ENCODE measurements at regions not wholly inside any gene's neighbourhood (a gene's known extent, or its start where the extent isn't known, plus 50 kb on each side); places are given as distances from the start of the nearest gene placed in this dataset.
"Not testable (repeated sequence)": the region's sequence is repeated elsewhere in the genome, so short reads cannot be mapped to it uniquely, and the experiment has no call there.

GRCh38 chr11:98657711-98658110, 363.0 kb upstream of the CNTN5 start:
- H3K4me1 Mint-ChIP-seq, result no peaks in the 10 kb centered on the region
- ChIA-PET CTCF (no interaction called here), POLR2A (no interaction called here)
- peaks cover 6% of the 10 kb centered on the region for H3K9me3 Mint-ChIP-seq
- no peaks in the 10 kb centered on the region for H3K36me3 Mint-ChIP-seq (ENCODE audit: low read depth)
- H3K4me3 Mint-ChIP-seq, result no peak overlapping the region
- no peak overlapping the region for H3K27ac Mint-ChIP-seq
- no peaks in the 10 kb centered on the region for H3K27me3 Mint-ChIP-seq
- no peak for DNase-seq

GRCh38 chr11:98659431-98659830, 361.3 kb upstream of the CNTN5 start:
- ChIA-PET POLR2A (no interaction called here), CTCF (no interaction called here)
- H3K36me3 Mint-ChIP-seq (ENCODE audit: low read depth), result no peaks in the 10 kb centered on the region
- H3K27ac Mint-ChIP-seq, result no peak overlapping the region
- H3K4me1 Mint-ChIP-seq, result no peaks in the 10 kb centered on the region
- no peak for DNase-seq
- no peak overlapping the region for H3K4me3 Mint-ChIP-seq
- H3K9me3 Mint-ChIP-seq, result peaks cover 5% of the 10 kb centered on the region
- no peaks in the 10 kb centered on the region for H3K27me3 Mint-ChIP-seq

GRCh38 chr11:98674390-98674789, 346.4 kb upstream of the CNTN5 start:
- H3K4me1 Mint-ChIP-seq, result no peaks in the 10 kb centered on the region

GRCh38 chr11:98679673-98680072, 341.1 kb upstream of the CNTN5 start:
- ChIA-PET CTCF (no interaction called here), POLR2A (no interaction called here)
- H3K9me3 Mint-ChIP-seq, result peaks cover 10% of the 10 kb centered on the region
- no peaks in the 10 kb centered on the region for H3K36me3 Mint-ChIP-seq (ENCODE audit: low read depth)
- no peak overlapping the region for H3K4me3 Mint-ChIP-seq
- no peaks in the 10 kb centered on the region for H3K27me3 Mint-ChIP-seq
- no peak for DNase-seq
- no peak overlapping the region for H3K27ac Mint-ChIP-seq
- H3K4me1 Mint-ChIP-seq, result no peaks in the 10 kb centered on the region

More at GRCh38 chr11:98674390-98674789, 346.4 kb upstream of the CNTN5 start:
- DNase-seq, result no peak
- H3K27me3 Mint-ChIP-seq, result no peaks in the 10 kb centered on the region
- no peaks in the 10 kb centered on the region for H3K36me3 Mint-ChIP-seq (ENCODE audit: low read depth)
- CTCF ChIA-PET, result no interaction called here
- H3K27ac Mint-ChIP-seq, result no peak overlapping the region
- H3K9me3 Mint-ChIP-seq, result peaks cover 4% of the 10 kb centered on the region
- POLR2A ChIA-PET, result no interaction called here
- H3K4me3 Mint-ChIP-seq, result no peak overlapping the region

- DNase-seq, result no peak
- no peaks in the 10 kb centered on the region for H3K36me3 Mint-ChIP-seq (ENCODE audit: low read depth)
- H3K4me1 Mint-ChIP-seq, result no peaks in the 10 kb centered on the region
- CTCF ChIA-PET, result no interaction called here
- H3K4me3 Mint-ChIP-seq, result no peak overlapping the region
- POLR2A ChIA-PET, result no interaction called here
- peaks cover 5% of the 10 kb centered on the region for H3K9me3 Mint-ChIP-seq
- H3K27ac Mint-ChIP-seq, result no peak overlapping the region
- H3K27me3 Mint-ChIP-seq, result no peaks in the 10 kb centered on the region
Measured at GRCh38 chr11:98701541-98701940, 319.2 kb upstream of the CNTN5 start.

- Mint-ChIP-seq H3K9me3 (peaks cover 5% of the 10 kb centered on the region), H3K36me3 (ENCODE audit: low read depth) (no peaks in the 10 kb centered on the region)
- CTCF ChIA-PET, result interaction anchor here (0.6 kb wide), 1 partner anchor 270 kb away, joined by 3 read pairs; no protein-coding TSS in a partner anchor
Measured at GRCh38 chr11:98703779-98704556, 316.8 kb upstream of the CNTN5 start.

GRCh38 chr11:98710026-98710425, 310.7 kb upstream of the CNTN5 start:
- Mint-ChIP-seq H3K36me3 (ENCODE audit: low read depth) (no peaks in the 10 kb centered on the region), H3K27me3 (no peaks in the 10 kb centered on the region), H3K27ac (no peak overlapping the region), H3K4me1 (no peaks in the 10 kb centered on the region), H3K4me3 (no peak overlapping the region), H3K9me3 (peaks cover 4% of the 10 kb centered on the region)
- ChIA-PET CTCF (no interaction called here), POLR2A (no interaction called here)
- no peak for DNase-seq

More at GRCh38 chr11:98703779-98704556, 316.8 kb upstream of the CNTN5 start:
- no peak overlapping the region for H3K27ac Mint-ChIP-seq
- H3K4me3 Mint-ChIP-seq, result no peak overlapping the region
- no peaks in the 10 kb centered on the region for H3K27me3 Mint-ChIP-seq
- POLR2A ChIA-PET, result no interaction called here
- no peak for DNase-seq
- H3K4me1 Mint-ChIP-seq, result no peaks in the 10 kb centered on the region

GRCh38 chr11:98710986-98711385, 309.8 kb upstream of the CNTN5 start:
- H3K4me1 Mint-ChIP-seq, result no peaks in the 10 kb centered on the region
- no peak overlapping the region for H3K4me3 Mint-ChIP-seq
- no peaks in the 10 kb centered on the region for H3K36me3 Mint-ChIP-seq (ENCODE audit: low read depth)
- peaks cover 10% of the 10 kb centered on the region for H3K9me3 Mint-ChIP-seq
- H3K27ac Mint-ChIP-seq, result no peak overlapping the region
- ChIA-PET POLR2A (no interaction called here), CTCF (no interaction called here)
- H3K27me3 Mint-ChIP-seq, result no peaks in the 10 kb centered on the region
- no peak for DNase-seq

- H3K36me3 Mint-ChIP-seq (ENCODE audit: low read depth), result no peaks in the 10 kb centered on the region
- ChIA-PET CTCF (interaction anchor here (0.6 kb wide), 1 partner anchor 514 kb away, joined by 5 read pairs; no protein-coding TSS in a partner anchor), POLR2A (no interaction called here)
- H3K4me1 Mint-ChIP-seq, result no peaks in the 10 kb centered on the region
- no peak for DNase-seq
- no peak overlapping the region for H3K27ac Mint-ChIP-seq
- H3K9me3 Mint-ChIP-seq, result no peaks in the 10 kb centered on the region
- H3K27me3 Mint-ChIP-seq, result no peaks in the 10 kb centered on the region
- H3K4me3 Mint-ChIP-seq, result no peak overlapping the region
Measured at GRCh38 chr11:98720951-98721350, 299.8 kb upstream of the CNTN5 start.

- H3K36me3 Mint-ChIP-seq (ENCODE audit: low read depth), result no peaks in the 10 kb centered on the region
- ChIA-PET POLR2A (no interaction called here), CTCF (no interaction called here)
- no peak for DNase-seq
- H3K27ac Mint-ChIP-seq, result no peak overlapping the region
- no peaks in the 10 kb centered on the region for H3K4me1 Mint-ChIP-seq
- H3K27me3 Mint-ChIP-seq, result no peaks in the 10 kb centered on the region
- H3K9me3 Mint-ChIP-seq, result no peaks in the 10 kb centered on the region
- H3K4me3 Mint-ChIP-seq, result no peak overlapping the region
Measured at GRCh38 chr11:98725471-98725870, 295.3 kb upstream of the CNTN5 start.

- ChIA-PET POLR2A (no interaction called here), CTCF (no interaction called here)
- no peak overlapping the region for H3K27ac Mint-ChIP-seq
- DNase-seq, result no peak
- no peaks in the 10 kb centered on the region for H3K36me3 Mint-ChIP-seq (ENCODE audit: low read depth)
- no peaks in the 10 kb centered on the region for H3K4me1 Mint-ChIP-seq
- H3K9me3 Mint-ChIP-seq, result no peaks in the 10 kb centered on the region
- H3K27me3 Mint-ChIP-seq, result no peaks in the 10 kb centered on the region
- H3K4me3 Mint-ChIP-seq, result no peak overlapping the region
Measured at GRCh38 chr11:98728421-98728820, 292.3 kb upstream of the CNTN5 start.

GRCh38 chr11:98729118-98729517, 291.6 kb upstream of the CNTN5 start:
- ChIA-PET POLR2A (no interaction called here), CTCF (interaction anchor here (0.6 kb wide), 1 partner anchor 66 kb away, joined by 5 read pairs; no protein-coding TSS in a partner anchor)
- H3K36me3 Mint-ChIP-seq (ENCODE audit: low read depth), result no peaks in the 10 kb centered on the region

GRCh38 chr11:98732947-98733346, 287.8 kb upstream of the CNTN5 start:
- no peak for DNase-seq
- ChIA-PET CTCF (no interaction called here), POLR2A (no interaction called here)
- H3K4me3 Mint-ChIP-seq, result no peak overlapping the region
- H3K27me3 Mint-ChIP-seq, result no peaks in the 10 kb centered on the region
- no peaks in the 10 kb centered on the region for H3K36me3 Mint-ChIP-seq (ENCODE audit: low read depth)
- no peak overlapping the region for H3K27ac Mint-ChIP-seq
- H3K4me1 Mint-ChIP-seq, result no peaks in the 10 kb centered on the region
- H3K9me3 Mint-ChIP-seq, result peaks cover 12% of the 10 kb centered on the region

More at GRCh38 chr11:98729118-98729517, 291.6 kb upstream of the CNTN5 start:
- DNase-seq, result no peak
- H3K4me1 Mint-ChIP-seq, result no peaks in the 10 kb centered on the region
- no peak overlapping the region for H3K4me3 Mint-ChIP-seq
- peaks cover under 1% of the 10 kb centered on the region for H3K9me3 Mint-ChIP-seq
- no peaks in the 10 kb centered on the region for H3K27me3 Mint-ChIP-seq
- H3K27ac Mint-ChIP-seq, result no peak overlapping the region

GRCh38 chr11:98733378-98733777, 287.4 kb upstream of the CNTN5 start:
- peaks cover 12% of the 10 kb centered on the region for H3K9me3 Mint-ChIP-seq
- H3K27me3 Mint-ChIP-seq; H3K4me1 Mint-ChIP-seq; H3K27ac Mint-ChIP-seq; H3K4me3 Mint-ChIP-seq; DNase-seq; H3K36me3 Mint-ChIP-seq (ENCODE audit: low read depth); POLR2A ChIA-PET; CTCF ChIA-PET: not testable (repeated sequence)

Data from activated CD4-positive, alpha-beta T cell treated with anti-CD3 and anti-CD28 coated beads, Interleukin-2, amount 10 ng/mL, durations not matched to agents 7 days and 5 days (primary cell).